GM12878 (cell line): ENCODE measurements at regions not wholly inside any gene's neighbourhood (a gene's known extent, or its start where the extent isn't known, plus 50 kb on each side); places are given as distances from the start of the nearest gene placed in this dataset.

Source experiments
- ATAC-seq: fragments of 200-7000 bp; cut with Tn5 transposase; 3 replicates; pipeline ENCODE4 v1.9.1; 2020; ENCODE audit warnings: mild to moderate bottlenecking, moderate library complexity
- BruUV-seq: library from RNA; stranded (reverse); fragments of 400-500 nt; replicated peaks from 2 replicates; lab custom pipeline; 2021; lab: Mats Ljungman, UMichigan
- CTCF ChIA-PET: fragments of 300-600 bp; sonication (Branson Sonifier 250); formaldehyde crosslinking; extraction: SDS; loops from one replicate; lab custom pipeline; 2021; ENCODE audit warnings: inconsistent platforms; lab: Yijun Ruan, JAX
- POLR2A ChIA-PET: fragments of 350-600 bp; formaldehyde crosslinking; extraction: SDS; loops from one replicate; lab custom pipeline; 2021; ENCODE audit warnings: inconsistent platforms; lab: Charles Lee
- RAD21 ChIA-PET: fragments of 300-600 bp; sonication (Branson Sonifier 250); formaldehyde crosslinking; loops from one replicate; lab custom pipeline; 2023; ENCODE audit warnings: antibody characterized with exemption; ENCODE audit not compliant: unreplicated experiment; lab: Charles Lee
- SMC1A ChIA-PET: fragments of 300-600 bp; sonication (Branson Sonifier 250); formaldehyde crosslinking; loops from one replicate; lab custom pipeline; 2023; ENCODE audit not compliant: unreplicated experiment, uncharacterized antibody; lab: Charles Lee
- DNase-seq: peaks from one replicate; pipeline ENCODE4 v3.0.0-alpha.2; 2011; ENCODE audit warnings: low read depth, low spot score
- FAIRE-seq: peaks from 3 replicates; lab custom pipeline; 2011; peaks lifted over from hg19 to GRCh38; lab: Jason Lieb, UNC
- H2AFZ ChIP-seq: 2 replicates; pipeline ENCODE4 v1.6.0; 2011; ENCODE audit warnings: low read depth, low read length, control low read depth; ENCODE audit not compliant: control insufficient read depth
- H3K27ac ChIP-seq: 2 replicates; pipeline ENCODE4 v1.5.1; 2011; ENCODE audit warnings: control low read depth; ENCODE audit not compliant: control insufficient read depth, insufficient read depth
- H3K27me3 ChIP-seq, 2 experiments: replicated peaks in 1 of 2; 2 replicates each; pipeline versions ENCODE4 v1.6.0 to v1.6.1; 2011; ENCODE audit warnings: low read length in 1 of 2; ENCODE audit not compliant: control insufficient read depth in 2 of 2, insufficient read depth in 2 of 2
- H3K36me3 ChIP-seq, 2 experiments: 2 replicates each; pipeline ENCODE4 v1.5.1; 2011; ENCODE audit warnings: low read length in 1 of 2; ENCODE audit not compliant: control insufficient read depth in 2 of 2, insufficient read depth in 2 of 2
- H3K4me1 ChIP-seq: 2 replicates; pipeline ENCODE4 v1.6.1; 2011; ENCODE audit warnings: mild to moderate bottlenecking, low read length, moderate library complexity, mixed read lengths; ENCODE audit not compliant: control insufficient read depth, insufficient read depth
- H3K4me2 ChIP-seq: 2 replicates; pipeline ENCODE4 v1.6.0; 2011; ENCODE audit warnings: control low read depth; ENCODE audit not compliant: control insufficient read depth, insufficient read depth
- H3K4me3 ChIP-seq: fragments of 200-600 bp; sonication (generic); 2 replicates; pipeline ENCODE4 v1.5.1; 2016
- H3K79me2 ChIP-seq: 2 replicates; pipeline ENCODE4 v1.6.0; 2011; ENCODE audit warnings: low read length; ENCODE audit not compliant: control insufficient read depth, insufficient read depth
- H3K9ac ChIP-seq: 2 replicates; pipeline ENCODE4 v1.8.0; 2011; ENCODE audit warnings: low read length, control low read depth, mixed read lengths; ENCODE audit not compliant: control insufficient read depth, insufficient read depth
- H3K9me3 ChIP-seq: replicated peaks from 3 replicates; pipeline ENCODE4 v1.5.1; 2011; ENCODE audit warnings: mild to moderate bottlenecking, low read length; ENCODE audit not compliant: control insufficient read depth, insufficient read depth
- H4K20me1 ChIP-seq: 2 replicates; pipeline ENCODE4 v1.6.0; 2011; ENCODE audit not compliant: control insufficient read depth, insufficient read depth
- CHD2 ChIP-seq: IDR thresholded peaks from 2 replicates; pipeline ENCODE4 v1.6.1; 2011; ENCODE audit warnings: low read depth, low read length, improper control_type of control experiment, borderline replicate concordance
- EP300 ChIP-seq, 2 experiments: fragments of 150-350 bp in 1 of 2; IDR thresholded peaks; 2 replicates each; pipeline ENCODE4 v1.6.1; 2011 to 2012; ENCODE audit warnings: low read depth in 2 of 2, low read length in 2 of 2, borderline replicate concordance in 1 of 2, improper control_type of control experiment in 1 of 2, inconsistent platforms in 1 of 2; ENCODE audit not compliant: control insufficient read depth in 1 of 2
- HDGF ChIP-seq: fragments of 450-650 bp; IDR thresholded peaks from 2 replicates; pipeline ENCODE4 v1.6.1; 2016; ENCODE audit warnings: antibody characterized with exemption
- JUND ChIP-seq: IDR thresholded peaks from 2 replicates; pipeline ENCODE4 v1.6.1; 2012; ENCODE audit warnings: low read depth, mild to moderate bottlenecking, low read length, improper control_type of control experiment, moderate library complexity
- KDM1A ChIP-seq: fragments of 200-600 bp; sonication (generic); IDR thresholded peaks from 2 replicates; pipeline ENCODE4 v1.6.1; 2016; ENCODE audit warnings: borderline replicate concordance
- MTA2 ChIP-seq: fragments of 450-650 bp; IDR thresholded peaks from 2 replicates; pipeline ENCODE4 v1.6.1; 2016; ENCODE audit warnings: low read depth, mild to moderate bottlenecking, moderate library complexity
- NFXL1 ChIP-seq: fragments of 450-650 bp; IDR thresholded peaks from 2 replicates; pipeline ENCODE4 v1.6.1; 2017; ENCODE audit warnings: antibody characterized with exemption, mild to moderate bottlenecking, borderline replicate concordance
- PAX5 ChIP-seq: IDR thresholded peaks from 2 replicates; pipeline ENCODE4 v1.6.1; 2011; ENCODE audit warnings: low read depth, low read length, borderline replicate concordance
- RAD51 ChIP-seq: fragments of 450-650 bp; IDR thresholded peaks from 2 replicates; pipeline ENCODE4 v1.6.1; 2016; ENCODE audit warnings: moderate library complexity, mild to moderate bottlenecking, inconsistent platforms
- SPI1 ChIP-seq: IDR thresholded peaks from 2 replicates; pipeline ENCODE4 v1.6.1; 2011; ENCODE audit warnings: low read depth, mild to moderate bottlenecking, low read length, moderate library complexity, borderline replicate concordance; ENCODE audit not compliant: insufficient read depth
- ZBTB40 ChIP-seq: fragments of 450-650 bp; IDR thresholded peaks from 2 replicates; pipeline ENCODE4 v1.6.1; 2016; ENCODE audit warnings: mild to moderate bottlenecking, moderate library complexity, borderline replicate concordance
- WGBS: methylation state at CpG from one replicate; pipeline ENCODE4 v1.1.6; 2016; ENCODE audit warnings: low lambda C conversion rate; ENCODE audit not compliant: insufficient replicate concordance, insufficient coverage; ENCODE audit errors: missing lambda C conversion rate; 5-methylcytosine and 5-hydroxymethylcytosine counted together
- in situ Hi-C: fragments of 300-500 bp; cut with MboI; formaldehyde crosslinking; loops from 9 replicates; pipeline ENCODE4 v1.14.3; 2018; ENCODE audit warnings: mixed read lengths
- intact Hi-C: fragments of 100-400 bp; cut with micrococcal nuclease; formaldehyde crosslinking; loops from one replicate; pipeline ENCODE4 v1.14.2; 2022; ENCODE audit not compliant: unreplicated experiment
- TF ChIP-seq, protein P1 (sequence below): fragments of 450-650 bp; IDR thresholded peaks from 2 replicates; pipeline ENCODE4 v1.6.1; 2017; ENCODE audit warnings: mild to moderate bottlenecking
- TF ChIP-seq, protein P2 (sequence below): fragments of 450-650 bp; IDR thresholded peaks from 2 replicates; pipeline ENCODE4 v1.6.1; 2018; ENCODE audit warnings: mild to moderate bottlenecking, low read depth, moderate library complexity; ENCODE audit not compliant: partially characterized antibody

- TF ChIP-seq ZBTB40, result no peak
These were observed 114.7 kb downstream of the SEC23IP start (continued) for GRCh38 chr10:120007261-120007660.

GRCh38 chr10:120011359-120012130 lies 119.0 kb downstream of the SEC23IP start:
- Histone ChIP-seq H4K20me1 (no peaks in the 10 kb centered on the region), H3K4me2 (no peak overlapping the region), H2AFZ (no peak overlapping the region), H3K4me1 (no peaks in the 10 kb centered on the region), H3K9me3 (no peaks in the 10 kb centered on the region), H3K4me3 (no peak overlapping the region), H3K36me3 (no peaks in the 10 kb centered on the region), H3K27me3 (no peaks in the 10 kb centered on the region; a peak in 1 of 4 replicates), H3K79me2 (no peaks in the 10 kb centered on the region), H3K9ac (no peak overlapping the region), H3K27ac (no peak overlapping the region)
- BruUV-seq, result no TSS peak
- ChIA-PET RAD21 (no interaction called here), POLR2A (no interaction called here), SMC1A (no interaction called here), CTCF (interaction anchor here (0.7 to 0.9 kb wide), 2 partner anchors 108 to 326 kb away, joined by 3 to 5 read pairs; no protein-coding TSS in a partner anchor)
- WGBS, result 48% methylated on average over 43 of the region's 43 CpGs
- no peak for ATAC-seq
- no peak for DNase-seq
- in situ Hi-C loops, result no loop called here
- no peak for FAIRE-seq
- intact Hi-C loops, result no loop called here
- TF ChIP-seq EP300 (IDR thresholded peaks at IDR 0.05; ENCODE audit: borderline replicate concordance in 1 of 2, control insufficient read depth in 1 of 2, low read depth in 2 of 2, low read length in 2 of 2) (no peak), NFXL1 (no peak), JUND (no peak), KDM1A (no peak), PAX5 (no peak), CHD2 (no peak), SPI1 (no peak), RAD51 (no peak), MTA2 (no peak), HDGF (no peak)
- TF ChIP-seq, protein P1, sequence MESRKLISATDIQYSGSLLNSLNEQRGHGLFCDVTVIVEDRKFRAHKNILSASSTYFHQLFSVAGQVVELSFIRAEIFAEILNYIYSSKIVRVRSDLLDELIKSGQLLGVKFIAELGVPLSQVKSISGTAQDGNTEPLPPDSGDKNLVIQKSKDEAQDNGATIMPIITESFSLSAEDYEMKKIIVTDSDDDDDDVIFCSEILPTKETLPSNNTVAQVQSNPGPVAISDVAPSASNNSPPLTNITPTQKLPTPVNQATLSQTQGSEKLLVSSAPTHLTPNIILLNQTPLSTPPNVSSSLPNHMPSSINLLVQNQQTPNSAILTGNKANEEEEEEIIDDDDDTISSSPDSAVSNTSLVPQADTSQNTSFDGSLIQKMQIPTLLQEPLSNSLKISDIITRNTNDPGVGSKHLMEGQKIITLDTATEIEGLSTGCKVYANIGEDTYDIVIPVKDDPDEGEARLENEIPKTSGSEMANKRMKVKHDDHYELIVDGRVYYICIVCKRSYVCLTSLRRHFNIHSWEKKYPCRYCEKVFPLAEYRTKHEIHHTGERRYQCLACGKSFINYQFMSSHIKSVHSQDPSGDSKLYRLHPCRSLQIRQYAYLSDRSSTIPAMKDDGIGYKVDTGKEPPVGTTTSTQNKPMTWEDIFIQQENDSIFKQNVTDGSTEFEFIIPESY, result no peak
- TF ChIP-seq, protein P2, sequence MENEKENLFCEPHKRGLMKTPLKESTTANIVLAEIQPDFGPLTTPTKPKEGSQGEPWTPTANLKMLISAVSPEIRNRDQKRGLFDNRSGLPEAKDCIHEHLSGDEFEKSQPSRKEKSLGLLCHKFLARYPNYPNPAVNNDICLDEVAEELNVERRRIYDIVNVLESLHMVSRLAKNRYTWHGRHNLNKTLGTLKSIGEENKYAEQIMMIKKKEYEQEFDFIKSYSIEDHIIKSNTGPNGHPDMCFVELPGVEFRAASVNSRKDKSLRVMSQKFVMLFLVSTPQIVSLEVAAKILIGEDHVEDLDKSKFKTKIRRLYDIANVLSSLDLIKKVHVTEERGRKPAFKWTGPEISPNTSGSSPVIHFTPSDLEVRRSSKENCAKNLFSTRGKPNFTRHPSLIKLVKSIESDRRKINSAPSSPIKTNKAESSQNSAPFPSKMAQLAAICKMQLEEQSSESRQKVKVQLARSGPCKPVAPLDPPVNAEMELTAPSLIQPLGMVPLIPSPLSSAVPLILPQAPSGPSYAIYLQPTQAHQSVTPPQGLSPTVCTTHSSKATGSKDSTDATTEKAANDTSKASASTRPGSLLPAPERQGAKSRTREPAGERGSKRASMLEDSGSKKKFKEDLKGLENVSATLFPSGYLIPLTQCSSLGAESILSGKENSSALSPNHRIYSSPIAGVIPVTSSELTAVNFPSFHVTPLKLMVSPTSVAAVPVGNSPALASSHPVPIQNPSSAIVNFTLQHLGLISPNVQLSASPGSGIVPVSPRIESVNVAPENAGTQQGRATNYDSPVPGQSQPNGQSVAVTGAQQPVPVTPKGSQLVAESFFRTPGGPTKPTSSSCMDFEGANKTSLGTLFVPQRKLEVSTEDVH, result no peak
